HG03571 (cell line): ENCODE measurements at regions not wholly inside any gene's neighbourhood (a gene's known extent, or its start where the extent isn't known, plus 50 kb on each side); places are given as distances from the start of the nearest gene placed in this dataset.

Source experiments
- ATAC-seq: cut with Tn5 transposase; IDR thresholded peaks from one replicate; pipeline ENCODE4 v1.9.1; 2021; ENCODE audit not compliant: unreplicated experiment

DNA sequence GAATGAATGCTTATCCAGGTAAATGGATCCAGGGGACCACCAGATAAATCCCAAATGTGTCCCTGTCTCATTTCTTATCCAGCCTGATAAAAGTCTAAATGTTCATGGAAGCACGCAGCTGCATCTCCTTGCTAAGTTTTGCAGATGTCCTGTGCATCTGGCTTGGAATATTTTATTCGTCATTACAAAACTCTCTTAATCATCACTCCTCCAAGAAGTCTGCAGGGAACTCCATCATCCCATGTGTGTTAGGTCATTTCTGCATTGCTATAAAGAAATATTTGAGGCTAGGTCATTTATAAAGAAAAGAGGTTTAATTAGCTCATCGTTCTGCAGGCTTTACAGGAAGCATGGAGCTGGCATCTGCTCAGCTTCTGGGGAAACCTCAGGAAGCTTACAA is 297.2 kb downstream of the HS3ST1 start:
- no peak for ATAC-seq

DNA sequence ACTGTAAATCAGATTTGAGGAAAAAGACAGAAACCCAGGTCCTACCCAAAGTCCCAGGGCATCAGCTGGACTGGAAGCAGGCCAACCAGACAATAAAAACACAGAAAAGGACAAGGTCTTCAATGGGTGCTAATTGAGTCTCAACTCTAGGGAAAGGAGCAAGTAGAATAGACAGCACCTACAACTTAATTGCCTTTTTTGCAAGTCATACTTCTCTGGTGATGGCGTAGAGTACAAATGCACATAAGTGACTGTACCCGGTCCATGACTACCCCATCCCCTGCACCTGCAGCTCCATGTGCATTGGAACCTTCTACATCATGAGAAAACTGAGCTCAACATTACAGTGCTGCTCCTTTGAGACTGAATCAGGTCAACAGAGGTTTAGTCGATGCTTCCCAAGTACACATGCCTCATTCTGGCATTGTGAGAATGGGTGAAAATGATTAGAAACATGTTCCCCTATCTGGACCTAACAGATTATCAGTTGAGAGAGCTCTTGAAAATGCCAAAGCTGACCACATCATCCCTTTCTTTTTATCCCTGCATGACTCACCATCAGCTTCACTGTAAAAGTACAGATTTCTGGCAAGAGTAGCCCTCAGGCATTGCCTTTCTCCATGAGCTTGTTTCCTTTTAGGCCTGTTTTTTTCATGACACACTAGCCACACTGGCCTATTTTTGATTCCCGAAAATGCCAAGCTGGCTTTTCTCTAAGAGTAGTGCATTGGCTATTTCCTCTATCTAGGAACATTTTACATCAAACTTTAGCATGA is 298.3 kb downstream of the HS3ST1 start:
- ATAC-seq = no peak

DNA sequence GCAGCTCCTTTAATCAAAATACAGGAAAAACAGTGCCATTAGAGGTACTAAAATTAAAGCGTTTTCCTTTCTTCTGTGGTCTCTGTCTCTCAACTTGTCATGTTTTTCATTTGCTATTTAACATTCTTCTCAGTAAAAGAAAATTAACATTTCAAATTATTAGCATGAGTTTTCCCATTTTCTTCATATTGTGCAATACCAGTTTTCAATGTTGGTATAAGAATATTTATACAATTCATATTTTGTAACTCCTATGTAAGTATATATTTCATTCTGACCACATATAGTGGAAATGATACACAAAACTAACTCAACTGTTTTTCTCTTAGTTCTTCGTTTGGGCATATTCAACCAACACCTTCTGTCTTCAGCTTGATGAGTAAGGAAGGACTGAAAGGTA is 308.3 kb downstream of the HS3ST1 start:
- no peak for ATAC-seq

DNA sequence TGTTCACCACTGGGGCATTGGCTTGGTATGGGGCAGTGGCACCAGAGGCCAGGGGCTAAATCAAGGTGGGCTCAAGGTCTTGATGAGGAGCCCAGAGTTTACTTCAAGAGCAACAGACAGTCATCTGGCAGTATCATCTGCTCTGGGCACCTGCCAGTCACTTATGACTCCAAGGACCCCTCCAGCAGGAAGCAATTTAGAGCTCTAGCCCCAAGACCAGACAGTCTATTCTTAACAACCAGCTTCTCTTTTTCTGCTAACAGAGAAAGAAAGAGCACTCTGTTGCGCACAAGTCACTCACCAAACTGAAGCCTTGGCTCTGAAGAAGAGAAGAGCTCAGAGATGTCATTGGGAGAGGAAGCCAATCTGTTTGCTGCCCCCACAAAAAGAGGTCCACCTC is 309.2 kb downstream of the HS3ST1 start:
- no peak for ATAC-seq

DNA sequence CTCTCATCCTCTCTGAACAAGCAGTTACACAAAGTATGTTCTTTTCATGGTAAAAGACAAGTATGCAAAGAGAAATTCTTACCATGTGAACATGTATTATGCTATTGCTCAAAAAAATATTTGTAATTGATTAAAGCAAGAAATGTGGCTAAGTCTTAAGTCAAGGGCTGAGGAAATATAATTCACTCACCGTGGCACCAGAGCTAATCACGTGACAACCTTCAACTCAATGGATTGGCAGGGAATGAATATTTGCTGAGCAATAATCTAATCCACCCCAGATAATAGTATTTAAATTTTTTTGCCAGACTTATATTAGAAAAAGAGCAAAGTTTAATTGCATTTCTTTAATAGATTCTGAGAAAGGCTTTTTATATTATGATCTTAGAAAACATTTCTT is 310.2 kb downstream of the HS3ST1 start:
- ATAC-seq = no peak

DNA sequence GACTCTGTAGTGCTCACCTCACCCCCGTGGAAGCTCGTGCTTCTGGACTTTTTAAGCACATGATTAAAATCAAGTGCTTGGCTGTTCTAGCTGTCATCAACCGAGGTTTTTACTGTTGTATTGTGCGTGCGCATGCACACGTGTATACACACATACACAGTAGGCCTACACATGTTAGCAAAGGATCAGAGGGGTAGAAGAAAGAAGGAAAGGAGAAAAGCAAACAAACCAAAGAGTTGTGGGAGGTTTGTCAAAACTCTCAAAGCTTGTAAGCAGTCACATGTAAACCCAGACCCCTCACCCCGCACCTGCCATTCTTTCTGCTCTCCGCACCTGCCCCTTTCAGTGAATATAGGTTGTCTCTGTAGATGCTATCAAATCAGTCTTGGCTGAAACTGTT is 311.8 kb downstream of the HS3ST1 start:
- ATAC-seq = no peak

DNA sequence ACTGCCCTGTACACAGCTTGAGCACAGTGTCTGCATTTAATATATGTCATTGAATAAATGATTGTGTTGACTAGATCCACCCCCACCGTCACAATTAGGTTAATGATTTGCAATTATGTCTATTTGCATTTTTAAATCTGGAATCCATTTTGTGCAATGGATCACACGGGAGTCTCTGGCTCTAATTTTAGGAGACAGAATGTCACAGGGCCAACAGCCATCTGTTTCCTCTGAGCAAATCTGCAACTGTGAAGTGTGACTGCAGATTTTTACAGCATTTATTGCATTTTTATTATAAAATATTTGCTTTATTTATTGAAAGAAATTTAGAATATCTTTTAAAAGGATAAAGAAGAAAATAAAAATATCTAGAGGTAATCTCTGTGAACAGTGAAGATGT is 316.8 kb downstream of the HS3ST1 start:
- no peak for ATAC-seq

DNA sequence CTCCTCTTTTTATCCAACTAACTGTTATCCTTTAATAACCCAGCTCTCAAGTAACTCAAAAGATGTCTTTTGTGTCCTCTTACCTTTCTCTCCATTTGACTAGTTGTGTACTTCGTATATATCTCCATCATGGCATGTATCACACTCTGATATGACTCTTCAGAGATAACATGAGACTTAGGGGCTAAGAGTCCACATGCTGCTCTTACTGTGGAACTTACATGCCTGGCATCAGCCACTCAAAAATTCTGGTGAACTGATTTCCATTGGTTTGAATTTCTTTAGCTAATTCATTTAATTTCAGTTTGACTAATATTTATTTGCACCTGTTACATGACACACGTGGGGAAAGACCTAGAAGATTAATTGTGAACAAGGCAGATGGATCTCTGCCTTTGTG is 317.3 kb downstream of the HS3ST1 start:
- no peak for ATAC-seq

DNA sequence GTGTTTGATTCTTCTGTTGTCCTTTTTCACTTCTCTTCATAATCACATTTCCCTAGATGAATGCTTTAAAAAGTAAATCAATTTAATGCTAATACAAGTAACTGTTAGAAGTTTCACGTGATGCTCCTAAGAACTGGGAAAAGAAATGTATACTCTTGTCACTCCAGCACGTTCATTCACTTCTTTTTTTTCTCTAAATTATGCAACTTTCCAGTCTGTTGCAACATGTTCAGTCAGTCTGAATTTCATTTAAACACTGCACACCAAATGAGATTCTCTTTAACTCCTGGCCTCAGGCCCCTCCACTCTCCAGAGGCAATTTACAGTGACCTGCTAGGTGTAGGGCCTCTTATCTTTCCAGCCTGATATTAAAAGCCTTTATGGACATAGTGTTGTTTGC is 321.9 kb downstream of the HS3ST1 start:
- ATAC-seq = no peak

DNA sequence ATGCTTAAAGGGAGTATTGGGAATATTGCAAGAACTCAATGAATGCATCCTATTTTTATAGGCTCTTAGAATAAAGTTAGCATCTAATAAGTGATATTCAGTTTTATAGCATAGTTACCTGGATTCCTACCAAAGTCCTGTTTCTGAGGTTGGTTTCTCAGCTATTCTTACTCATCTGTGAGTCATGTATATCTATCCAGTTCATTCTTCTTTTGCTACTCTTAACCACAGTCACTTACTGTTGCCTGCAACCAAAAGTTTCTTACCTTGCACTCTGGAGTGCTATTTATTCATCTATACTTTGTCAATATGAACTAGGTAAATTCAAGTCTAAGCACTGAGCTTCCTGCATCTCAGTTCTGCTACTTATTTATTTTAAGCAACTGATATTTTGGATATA is 322.5 kb downstream of the HS3ST1 start:
- ATAC-seq = no peak

DNA sequence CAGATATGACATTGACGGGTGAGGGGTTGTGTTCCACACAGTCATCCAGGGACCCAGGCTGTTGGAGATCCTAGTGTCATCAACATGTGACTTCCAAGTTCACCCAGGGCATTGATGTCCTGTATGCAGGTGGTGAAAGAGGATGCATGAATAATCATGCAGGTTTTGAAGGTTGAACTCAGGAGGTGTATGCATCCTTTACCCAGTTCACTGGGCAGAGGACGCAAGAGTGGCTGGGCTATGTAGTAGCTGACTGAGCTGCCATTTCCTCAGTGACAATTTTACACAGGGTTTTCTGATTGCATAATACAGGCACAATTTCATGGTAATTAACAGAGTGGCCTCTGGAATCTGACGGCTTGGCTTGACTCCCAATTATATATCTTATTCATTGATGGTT is 323.0 kb downstream of the HS3ST1 start:
- ATAC-seq = no peak

DNA sequence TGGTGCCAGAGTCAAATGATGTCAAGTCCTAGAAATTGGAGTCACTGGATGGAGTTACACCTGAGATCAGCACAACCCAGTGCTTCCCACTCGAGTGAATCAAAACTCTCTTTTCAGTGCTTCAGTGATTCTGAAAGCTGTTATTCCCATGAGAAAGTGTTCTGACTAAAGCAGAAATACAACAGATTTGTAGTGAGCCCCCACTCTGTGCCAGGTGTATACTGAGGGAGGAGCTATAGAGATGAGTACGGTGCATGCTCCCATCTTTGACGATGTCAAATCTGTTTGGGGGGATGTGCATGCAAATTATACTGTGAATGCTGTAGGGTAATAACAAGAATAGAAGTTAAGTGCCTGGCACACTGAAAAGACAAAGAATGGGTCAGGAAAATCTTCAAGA is 330.2 kb downstream of the HS3ST1 start:
- ATAC-seq = no peak

DNA sequence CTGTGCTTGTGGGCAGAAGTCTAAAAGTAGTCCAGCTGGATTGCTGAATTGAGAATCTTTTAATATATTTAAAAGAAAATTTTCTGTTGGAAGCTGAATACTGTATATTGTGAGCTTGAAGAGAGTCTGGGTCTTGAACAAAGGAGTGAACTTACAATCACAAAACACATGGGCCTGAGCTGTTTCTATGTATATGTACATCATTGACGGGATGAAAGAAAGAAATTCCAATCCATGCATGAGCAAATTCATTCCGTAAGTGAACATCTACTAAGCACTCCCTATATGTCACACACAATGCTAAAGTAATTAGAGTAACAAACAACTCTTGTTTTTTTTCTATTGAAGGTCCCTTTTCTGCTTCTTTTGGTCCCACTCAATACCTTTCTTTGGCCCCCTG is 331.0 kb downstream of the HS3ST1 start:
- ATAC-seq = no peak

DNA sequence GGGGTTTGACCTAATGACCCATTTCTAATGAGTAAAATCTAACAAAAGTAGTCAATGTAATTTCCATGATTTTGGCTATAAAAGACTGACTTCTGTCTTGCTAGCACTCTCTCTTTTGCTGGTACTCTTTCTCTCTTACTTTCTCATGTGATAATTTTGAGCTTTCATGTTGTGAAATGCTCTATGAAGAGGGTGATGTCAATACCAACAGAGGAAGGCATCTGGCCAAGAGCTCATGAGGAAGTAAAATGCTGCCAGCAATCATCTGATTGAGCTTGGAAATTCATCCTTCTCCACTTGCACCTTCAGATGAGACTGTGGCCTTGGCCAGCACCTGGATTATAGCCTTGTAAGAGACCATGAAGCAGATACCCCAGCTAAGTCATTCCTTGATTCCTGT is 347.7 kb downstream of the HS3ST1 start:
- no peak for ATAC-seq

DNA sequence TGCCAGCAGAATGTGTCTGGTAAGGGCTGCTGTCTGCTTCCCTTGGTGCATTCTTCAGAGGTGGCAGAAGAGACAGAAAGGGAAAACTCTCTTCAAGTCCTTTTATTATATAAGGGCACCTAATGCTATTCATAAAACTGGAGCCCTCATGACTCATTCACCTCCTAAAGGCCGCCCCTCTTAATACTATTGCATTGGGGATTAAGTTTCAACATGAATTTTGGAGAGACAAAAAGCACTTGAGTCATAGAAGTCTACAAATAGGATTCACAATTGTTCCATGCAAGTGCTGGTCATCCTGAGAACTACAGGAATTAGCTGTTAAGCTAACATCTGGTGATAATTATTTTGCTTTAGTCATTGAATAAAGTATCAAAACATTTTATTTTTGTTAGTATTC is 349.5 kb downstream of the HS3ST1 start:
- ATAC-seq = no peak

DNA sequence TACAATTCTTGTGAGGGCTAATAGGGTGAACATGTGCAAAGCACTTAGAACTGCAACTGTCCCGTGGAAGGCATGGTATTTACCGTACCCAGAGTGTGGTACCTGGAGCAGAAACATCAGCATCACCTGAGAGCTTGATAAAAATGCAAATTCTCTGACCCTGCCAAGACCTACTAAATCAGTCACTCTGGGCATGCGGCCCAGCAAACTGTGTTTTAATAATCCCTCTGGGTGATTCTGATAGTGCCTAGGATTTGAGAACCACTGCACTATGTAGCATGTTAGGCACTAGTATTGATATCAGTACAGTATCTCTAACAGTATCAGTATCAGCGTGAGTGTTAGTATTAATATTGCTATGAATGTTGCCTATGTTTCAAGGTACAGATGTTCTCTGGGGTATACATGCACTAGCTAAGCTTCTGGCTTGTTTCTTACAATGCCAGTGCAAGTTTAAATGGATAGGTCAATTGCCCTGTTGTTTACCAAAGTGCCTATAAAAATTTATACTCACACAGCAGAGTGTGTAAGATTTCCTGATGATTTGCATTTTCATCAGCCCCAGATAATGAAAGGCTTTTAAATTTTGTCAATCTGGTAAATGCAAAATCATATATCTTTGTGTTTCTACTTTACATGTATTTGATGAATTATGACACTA is 354.0 kb downstream of the HS3ST1 start:
- no peak for ATAC-seq

DNA sequence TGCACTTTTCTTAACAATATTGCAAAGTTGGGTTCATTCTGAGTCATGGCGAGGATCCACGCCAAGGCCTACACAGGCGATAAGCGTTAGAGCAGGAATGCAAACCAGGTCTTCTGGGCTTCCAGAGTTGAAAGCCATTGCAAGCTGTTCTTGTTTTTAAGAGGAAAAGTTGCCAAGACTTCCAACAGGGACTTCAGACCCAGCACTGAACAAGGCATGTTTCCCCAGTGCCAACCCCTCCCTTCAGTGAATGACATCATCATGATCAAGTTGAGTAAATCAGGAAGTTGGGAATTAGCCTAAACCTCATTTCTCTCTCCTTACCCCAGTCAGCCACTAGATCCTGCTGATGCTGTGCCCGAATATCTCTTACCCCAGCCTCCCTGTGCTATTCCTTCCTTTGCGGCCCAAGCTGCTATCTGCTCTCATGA is 355.1 kb downstream of the HS3ST1 start:
- no peak for ATAC-seq

DNA sequence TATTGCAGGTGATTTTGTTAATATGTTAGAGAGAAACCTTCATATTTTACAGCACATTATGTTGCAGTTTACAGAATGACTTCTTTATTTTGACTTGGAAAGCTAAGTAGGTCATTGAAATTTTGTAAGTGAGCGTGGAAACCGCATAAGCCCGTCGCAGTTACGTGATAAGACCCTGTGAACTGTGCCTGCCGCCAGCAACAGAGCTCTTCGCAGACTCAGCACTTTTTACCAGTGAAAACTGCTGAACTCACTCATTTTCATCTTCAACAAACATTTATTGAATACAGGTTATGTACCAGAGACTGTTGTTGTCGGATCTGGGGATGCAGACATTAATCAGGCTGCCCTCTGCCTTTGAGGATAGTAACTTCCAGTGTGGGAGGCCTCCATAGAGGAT is 355.7 kb downstream of the HS3ST1 start:
- ATAC-seq = no peak

DNA sequence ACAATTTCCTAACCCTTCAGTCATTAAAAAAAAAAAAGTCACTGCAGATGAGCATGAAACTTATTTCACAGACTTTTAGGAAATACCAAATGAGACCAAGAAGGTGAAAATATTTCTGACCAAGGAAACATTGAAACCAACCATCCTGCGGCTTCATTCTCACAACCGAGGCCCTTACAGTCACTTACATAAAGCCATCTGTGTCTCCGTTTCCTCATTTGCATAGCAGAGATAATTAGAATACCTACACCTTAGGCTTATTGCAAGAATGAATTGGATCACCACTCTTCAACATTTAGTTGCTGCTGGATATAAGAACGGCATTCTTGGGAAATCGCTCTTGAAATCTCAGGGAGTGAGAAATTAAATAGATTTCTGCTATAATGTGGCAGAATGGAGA is 356.2 kb downstream of the HS3ST1 start:
- no peak for ATAC-seq

DNA sequence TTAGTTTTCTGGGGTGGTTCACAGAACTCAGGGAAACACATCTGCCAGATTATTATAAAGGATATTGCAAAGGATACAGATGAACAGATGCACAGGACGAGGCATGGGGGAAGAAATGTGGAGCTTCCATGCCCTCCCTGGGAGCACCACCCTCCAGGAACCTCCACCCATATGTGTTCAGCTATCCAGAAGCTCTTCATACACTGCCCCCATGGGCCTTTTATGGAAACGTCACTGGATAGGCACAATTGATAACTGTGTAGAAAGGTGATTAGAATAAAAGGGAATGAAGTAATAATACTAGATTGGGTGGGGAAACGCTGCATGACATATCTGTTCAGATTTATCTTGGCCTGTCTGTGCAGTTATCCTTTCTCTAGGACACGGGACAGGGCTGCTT is 357.9 kb downstream of the HS3ST1 start:
- no peak for ATAC-seq

DNA sequence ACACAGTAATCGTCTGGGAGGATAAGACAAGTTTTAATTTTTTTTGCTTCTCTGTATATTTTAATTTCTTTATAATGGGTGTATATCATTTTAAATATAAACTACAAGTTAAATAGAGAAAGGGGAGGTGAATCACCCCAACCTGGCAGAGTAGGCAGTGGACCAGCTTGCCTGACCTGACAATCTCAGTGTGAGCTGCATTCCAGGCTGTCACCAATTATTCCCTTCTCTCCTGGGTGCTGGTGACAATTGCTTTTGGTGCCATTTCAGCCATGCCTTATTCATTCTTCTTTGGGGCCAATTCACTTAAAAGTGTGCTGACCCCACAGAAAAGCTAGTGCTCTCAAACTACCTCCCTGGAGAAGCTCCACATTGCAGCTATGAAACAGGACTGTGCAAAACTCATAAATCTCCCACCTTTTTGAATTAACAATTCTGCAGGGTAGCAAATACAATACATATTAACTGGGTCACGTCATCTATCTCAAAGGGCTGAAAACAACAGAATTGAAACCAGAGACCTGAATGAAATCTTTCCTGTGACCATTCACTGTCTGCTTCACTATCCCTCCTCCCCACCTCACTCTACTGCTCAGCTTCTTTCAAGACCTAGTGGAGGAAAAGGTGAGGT is 359.0 kb downstream of the HS3ST1 start:
- no peak for ATAC-seq

DNA sequence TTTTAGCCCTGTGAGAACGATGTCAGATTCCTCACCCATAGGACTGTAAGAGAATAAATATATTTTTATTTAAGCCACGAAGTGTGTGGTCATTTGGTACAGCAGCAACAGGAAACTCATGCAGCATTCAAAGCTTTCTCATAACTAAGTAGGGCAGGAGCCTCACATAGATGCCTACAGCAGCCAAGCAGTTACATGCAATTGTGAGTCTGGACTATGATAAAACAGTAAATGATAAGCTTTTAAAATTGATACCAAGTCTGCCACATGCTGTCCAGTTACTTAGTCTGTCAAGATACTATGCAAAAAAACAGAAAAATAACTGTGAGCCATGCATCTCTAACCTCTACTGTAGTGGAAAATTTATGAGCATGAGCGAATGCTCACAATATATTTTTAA is 359.6 kb downstream of the HS3ST1 start:
- ATAC-seq = no peak
